NCI-H187 treated with DMSO at 0.1 percent for 48 hours (cell line): ENCODE measurements at regions not wholly inside any gene's neighbourhood (a gene's known extent, or its start where the extent isn't known, plus 50 kb on each side); places are given as distances from the start of the nearest gene placed in this dataset.
"Not testable (repeated sequence)": the region's sequence is repeated elsewhere in the genome, so short reads cannot be mapped to it uniquely, and the experiment has no call there.

Source experiments
- DNase-seq: peaks from one replicate; lab custom pipeline; 2025; lab: John Stamatoyannopoulos, UW

DNA sequence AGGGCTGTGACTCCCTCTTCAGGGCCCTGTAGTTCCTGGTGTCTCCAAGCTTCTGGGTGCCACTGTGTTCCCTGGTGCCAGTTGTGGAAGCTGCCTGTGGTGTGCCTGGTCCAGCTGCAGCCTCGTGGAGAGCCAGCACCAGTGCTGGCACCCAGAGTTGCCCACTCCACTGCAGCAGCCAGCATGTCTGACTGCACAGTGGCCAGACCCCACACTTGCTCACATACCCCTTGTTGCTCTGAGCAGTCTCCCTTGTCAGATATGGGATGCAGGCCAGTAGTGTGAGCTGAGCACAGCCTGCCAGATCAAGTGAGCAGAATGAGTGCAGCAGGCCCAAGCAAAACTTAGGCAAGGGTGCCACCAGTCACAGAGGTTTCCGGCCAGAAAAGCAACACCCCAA is 108.6 kb downstream of the ZMAT1 start:
- no peak for DNase-seq

DNA sequence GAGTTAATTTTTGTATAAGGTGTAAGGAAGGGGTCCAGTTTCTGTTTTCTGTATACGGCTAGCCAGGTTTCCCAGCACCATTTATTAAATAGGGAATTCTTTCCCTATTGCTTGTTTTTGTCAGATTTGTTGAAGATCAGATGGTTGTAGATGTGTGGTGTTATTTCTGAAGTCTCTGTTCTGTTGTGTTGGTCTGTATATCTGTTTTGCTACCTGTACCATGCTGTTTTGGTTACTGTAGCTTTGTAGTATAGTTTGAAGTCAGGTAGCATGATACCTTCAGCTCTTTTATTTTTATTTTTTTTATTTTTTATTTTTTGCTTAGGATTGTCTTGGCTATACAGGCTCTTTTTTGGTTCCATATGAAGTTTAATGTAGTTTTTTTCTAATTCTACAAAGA is 114.1 kb downstream of the ZMAT1 start:
- DNase-seq = not testable (repeated sequence)

DNA sequence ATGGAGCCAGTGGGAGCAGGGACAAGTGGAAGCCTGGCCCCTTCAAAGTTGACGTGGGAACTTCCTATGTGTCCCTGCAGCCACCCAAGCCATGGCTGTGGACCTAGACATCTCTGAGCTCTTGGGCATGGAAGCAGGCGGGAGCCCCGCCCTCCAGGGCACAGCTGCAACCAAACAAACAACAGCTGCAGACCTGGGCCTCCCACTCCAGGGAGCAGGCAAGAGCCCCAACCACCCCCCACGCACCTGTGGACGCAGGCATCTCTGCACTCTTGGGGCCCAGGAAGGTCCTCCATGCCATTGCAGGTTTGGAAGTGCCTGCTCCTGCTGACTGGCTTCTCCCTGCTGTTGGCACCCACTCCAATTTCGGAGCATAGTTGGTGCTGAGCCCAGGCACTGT is 118.6 kb downstream of the ZMAT1 start:
- DNase-seq = no peak

DNA sequence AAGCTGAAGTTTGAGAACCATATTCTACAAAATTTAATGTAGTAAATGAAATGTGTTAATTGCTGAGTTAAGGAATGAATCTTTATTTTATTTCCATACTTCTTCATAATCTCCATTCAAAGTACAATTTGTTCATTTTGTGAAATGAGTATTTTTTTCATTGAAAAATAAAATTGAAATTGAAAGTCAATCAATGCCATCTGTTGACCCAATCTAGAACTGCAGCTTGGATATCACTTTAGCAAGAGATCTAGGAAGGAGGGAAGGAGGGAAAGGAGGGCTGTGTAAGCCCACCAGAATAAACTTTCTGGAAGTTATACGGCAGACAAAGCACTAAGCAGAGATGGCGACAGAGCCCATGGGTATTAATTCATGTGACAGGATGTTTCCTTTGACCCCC is 128.4 kb downstream of the ZMAT1 start:
- no peak for DNase-seq

DNA sequence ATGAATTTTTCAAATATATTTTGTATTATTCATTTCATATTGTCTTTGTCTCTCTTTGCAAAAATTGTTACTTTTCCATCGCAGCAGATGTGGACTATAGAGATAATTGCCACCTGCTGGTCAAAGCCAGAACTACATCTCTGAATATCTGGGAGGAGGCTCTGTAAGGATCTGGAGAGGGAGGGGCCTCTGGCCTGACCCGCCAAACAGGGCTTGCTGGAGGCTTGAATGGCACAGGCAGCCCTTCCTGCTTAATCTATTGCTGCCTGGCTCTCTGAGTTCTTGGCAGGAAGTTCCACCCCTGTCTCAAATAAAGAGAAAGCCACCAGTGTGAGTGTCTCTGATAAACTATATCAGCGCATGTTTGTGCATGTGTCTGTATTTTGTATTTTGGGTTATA is 132.4 kb downstream of the ZMAT1 start:
- peak; percentile 63 for DNase-seq

DNA sequence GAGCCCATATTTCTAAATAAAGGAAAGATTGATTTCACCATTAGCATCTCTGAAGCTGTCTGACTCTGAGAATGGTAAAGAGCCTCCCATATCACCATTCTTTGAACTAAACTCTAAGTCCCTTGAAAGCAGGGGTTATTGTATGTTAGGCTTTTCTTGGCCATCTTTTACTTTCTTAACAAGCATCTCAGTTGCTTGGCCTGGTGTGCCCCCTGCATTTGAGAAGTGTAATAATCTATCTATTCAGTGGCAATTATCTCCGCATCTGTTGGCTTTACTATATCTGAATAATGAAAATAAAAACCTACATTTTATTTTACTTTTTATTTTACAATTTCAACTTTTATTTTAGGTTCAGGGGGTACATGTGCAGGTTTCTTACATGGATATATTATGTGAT is 128.3 kb upstream of the ARMCX2 start:
- DNase-seq = no peak

DNA sequence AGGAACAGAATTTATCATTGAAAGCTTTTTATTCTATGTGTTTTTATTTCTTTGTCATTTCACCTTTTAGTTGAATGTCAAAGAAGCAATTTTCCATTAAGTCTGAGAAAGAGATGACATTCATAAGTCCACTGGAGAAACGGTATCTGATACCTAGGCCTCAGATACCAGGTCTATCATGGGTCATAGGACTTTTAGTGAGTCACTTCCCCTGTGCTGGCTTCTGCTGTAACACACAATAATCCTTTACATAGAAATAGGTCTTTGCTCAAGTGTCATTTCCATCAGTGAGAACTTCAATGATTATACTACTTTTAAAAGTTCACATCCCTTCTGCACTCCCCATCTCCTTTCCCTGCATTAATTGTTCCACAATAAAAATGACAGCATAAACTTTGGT is 125.5 kb upstream of the ARMCX2 start:
- no peak for DNase-seq

DNA sequence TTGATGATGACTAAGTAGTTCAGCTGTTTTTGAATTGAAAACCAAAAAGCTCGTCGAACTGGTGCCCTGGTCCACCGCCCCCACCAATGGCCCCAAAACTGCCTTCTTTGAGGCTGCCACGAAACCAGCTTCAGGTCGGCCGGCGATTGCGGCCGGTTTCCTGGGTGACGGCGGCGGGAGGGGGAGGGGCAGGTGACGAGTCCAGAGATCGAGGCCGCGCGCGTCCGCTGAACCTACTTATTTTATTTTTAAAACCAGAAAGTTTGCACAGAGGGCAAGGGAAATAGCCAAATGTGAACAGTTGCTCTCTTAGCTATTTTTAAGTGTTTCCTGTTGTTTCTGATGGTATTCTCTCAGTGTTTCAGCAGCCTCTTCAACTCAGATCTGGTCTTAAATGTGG is 120.8 kb upstream of the ARMCX2 start:
- not testable (repeated sequence) for DNase-seq

DNA sequence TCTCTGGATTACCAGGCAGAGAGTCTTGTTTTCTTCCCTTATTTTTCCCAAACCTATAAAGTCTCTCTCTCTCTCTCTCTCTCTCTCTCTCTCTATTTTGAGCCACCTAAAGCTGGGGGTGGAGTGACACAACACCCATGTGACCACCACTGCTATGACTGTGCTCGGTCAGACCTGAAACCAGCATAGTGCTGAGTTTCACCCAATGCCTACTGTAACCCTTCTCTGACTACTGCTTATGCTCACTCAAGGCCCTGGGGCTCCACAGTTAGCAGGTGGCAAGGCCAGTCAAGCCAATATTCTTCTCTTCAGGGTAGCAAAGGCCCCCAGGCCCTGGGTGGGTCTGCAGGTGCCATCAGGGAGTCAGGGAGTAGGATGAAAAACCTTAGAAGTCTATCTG is 114.7 kb upstream of the ARMCX2 start:
- no peak for DNase-seq

DNA sequence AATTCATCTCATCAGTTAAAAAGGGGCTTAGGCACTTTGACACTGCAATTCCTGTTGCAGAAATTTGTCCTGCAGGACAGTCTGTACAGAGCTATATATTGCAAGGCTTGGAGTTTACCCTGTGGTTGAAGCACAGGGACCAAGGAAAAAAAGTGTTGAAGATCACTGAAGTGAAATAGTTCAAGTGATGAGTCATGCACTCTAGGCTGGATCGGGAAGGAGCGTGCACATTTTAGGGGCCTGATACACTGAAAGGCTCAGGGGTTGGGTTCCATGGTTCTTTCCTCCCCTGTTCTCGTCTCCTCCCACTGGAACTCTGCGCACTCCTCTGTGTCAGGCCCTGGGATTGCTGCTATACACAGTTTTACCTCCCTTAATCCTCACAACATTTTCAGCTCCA is 104.9 kb upstream of the ARMCX2 start:
- no peak for DNase-seq

DNA sequence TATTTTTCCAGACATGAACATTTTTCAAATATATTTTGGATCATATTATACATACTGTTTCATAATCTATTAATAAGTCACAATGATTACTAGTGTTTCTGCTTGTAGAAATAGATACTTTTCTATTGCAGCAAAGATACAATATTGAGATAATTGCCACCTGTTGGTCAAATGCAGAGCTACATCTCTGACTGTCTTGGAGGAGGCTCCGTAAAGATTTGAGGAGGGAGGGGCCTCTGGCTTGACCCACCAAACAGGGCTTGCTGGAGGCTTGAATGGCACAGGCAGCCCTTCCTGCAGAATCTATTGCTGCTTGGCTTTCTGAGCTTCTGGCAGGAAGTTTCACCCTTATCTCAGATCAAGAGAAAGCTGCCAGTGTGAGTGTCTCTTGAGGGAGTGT is 99.3 kb upstream of the ARMCX2 start:
- no peak for DNase-seq

DNA sequence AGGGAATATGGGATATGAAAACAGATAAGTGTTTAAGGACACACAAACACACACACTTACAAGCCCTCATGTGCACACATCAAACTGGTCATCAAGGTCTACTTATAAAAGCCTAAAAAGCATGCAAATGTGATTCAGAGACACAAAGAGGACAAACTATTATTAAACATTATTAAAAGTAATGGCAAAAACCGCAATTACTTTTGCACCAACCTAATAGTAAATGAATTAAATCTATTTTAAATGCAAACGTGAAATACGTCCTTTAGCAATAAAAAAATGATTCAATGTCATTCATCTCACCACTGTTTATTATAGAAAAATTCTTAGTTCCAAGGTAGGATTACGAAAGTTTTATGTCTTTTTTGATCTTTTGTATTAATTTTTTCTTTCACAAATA is 91.1 kb upstream of the ARMCX2 start:
- DNase-seq = no peak

DNA sequence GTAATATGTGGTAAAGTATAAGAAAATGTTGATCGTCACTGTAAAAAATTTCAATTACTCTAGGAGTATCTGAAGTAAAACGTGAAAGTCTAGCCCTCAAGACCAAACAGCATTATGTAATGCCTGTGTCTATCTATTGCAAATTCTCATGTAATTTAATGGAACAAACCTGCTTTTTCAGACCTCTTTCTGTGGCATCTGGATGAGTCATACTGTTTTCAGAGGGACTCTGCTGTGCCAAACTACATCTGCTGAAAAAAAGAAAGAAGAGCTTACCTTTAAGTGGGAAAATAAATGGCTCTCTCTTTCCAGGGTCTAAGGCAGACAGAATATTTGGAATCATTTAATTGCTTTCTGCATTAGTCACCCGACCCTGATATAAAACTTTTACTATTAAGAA is 89.8 kb upstream of the ARMCX2 start:
- DNase-seq = no peak

DNA sequence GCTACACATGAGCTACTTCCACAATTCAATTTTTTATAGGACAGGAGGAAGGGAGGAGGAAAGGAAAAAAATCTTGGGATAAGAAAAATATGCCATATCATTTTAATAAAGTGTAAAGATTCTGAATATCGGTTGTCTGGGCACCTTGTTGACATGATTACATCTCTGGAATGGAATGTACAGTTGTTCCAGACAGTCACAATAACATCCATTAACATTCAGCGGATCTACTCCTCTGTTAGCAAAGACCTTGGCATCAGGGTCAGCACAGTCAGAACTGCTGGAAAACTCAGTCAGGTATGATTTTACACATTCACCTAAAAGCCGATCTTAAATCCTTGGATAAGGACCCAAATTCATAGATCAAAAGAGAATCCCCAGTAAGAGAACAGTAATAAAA is 85.4 kb upstream of the ARMCX2 start:
- DNase-seq = no peak

DNA sequence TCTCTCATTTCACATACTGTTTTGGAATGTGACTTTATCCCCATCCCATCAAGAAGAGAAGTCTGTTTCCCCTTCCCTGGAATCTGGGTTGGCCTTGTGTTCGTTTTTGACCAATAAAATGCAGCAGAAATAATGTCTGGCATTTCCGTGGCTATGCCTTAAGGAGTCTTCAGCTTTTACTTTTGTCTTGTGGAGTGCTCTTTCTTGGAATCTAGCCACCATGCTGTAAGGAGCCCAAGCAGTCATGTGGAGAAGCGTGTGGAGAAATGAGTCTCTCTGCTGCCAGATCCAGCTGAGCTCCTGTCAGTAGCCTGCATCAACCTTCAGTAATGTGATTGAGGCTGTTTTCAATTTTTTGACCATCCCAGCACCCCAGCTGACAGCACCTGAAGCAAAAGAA is 84.4 kb upstream of the ARMCX2 start:
- no peak for DNase-seq

DNA sequence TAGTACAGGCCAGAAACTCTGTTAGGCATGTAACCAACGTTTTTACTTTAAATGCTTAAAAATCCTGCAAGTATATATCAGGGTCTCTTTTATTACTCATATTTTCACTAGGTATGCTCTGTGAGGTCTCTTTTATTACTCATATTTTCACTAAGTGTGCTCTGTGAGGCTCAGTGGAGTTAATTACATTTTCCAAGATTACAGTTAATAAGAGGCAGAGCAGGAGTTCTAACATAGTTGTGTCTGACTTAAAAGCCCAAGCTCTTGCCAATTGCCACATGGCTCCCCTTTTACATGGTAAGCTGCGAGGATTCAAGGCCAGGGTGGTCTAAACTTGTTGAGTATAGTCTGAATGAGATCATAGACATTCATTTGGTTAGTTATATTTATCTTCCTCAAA is 81.0 kb upstream of the ARMCX2 start:
- no peak for DNase-seq

DNA sequence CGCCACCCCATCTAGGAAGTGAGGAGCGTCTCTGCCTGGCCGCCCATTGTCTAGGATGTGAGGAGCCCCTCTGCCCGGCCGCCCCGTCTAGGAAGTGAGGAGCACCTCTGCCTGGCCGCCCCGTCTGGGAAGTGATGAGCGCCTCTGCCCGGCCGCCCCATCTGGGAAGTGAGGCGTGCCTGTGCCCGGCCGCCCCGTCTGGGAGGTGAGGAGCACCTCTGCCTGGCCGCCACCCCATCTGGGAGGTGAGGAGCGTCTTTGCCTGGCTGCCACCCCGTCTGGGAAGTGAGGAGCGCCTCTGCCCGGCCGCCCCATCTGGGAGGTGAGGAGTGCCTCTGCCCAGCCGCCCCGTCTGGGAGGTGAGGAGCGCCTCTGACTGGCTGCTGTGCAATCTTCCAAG is 79.2 kb upstream of the ARMCX2 start:
- not testable (repeated sequence) for DNase-seq

DNA sequence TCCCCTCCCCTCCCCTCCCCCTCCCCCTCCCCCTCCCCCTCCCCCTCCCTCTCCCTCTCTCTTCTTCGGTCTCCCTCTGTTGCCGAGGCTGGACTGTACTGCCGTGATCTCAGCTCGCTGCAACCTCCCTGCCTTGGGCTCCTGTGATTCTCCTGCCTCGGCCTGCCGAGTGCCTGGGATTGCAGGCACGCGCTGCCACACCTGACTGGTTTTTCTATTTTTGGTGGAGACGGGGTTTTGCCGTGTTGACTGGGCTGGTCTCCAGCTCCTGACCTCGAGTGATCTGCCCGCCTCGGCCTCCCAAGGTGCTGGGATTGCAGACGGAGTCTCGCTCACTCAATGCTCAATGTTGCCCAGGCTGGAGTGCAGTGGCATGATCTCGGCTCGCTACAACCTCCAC is 78.8 kb upstream of the ARMCX2 start:
- DNase-seq = not testable (repeated sequence)

DNA sequence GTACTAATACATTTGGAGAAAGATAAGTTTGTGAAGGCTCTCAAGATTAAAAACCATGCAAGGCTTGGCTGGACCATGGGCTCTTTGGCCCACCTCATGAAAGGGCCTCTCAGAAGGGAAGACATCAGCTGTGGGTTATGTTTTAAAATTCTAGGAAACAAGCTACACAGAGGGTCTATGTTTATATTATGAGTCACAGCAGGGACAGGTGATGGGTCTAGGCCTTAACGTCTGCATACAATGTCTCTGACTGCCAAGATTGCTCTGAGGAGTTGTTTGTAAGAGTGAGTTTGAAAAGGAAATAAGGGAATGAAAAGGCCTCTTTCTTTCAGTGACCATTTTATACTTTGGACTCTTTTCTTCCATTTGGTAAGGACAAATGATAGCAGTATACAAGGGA is 77.0 kb upstream of the ARMCX2 start:
- no peak for DNase-seq

DNA sequence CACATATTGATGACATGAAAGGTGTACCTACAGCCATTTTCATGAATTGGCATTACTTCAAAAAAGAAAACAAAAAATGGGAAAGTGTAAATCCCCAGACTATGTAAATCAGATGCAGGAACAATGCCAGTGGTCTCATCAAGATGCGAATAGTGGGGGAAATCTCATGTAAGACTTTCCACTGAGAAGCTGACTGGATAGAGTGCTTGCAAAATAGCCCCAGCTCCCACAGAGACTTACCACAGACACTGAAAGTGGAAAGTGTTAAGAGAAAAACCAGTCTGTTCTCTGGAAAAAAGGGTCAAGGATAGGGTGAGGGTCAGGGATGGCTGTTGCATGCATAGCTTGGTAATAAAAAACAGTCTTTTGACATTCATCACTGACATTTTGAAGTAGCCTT is 73.2 kb upstream of the ARMCX2 start:
- no peak for DNase-seq

DNA sequence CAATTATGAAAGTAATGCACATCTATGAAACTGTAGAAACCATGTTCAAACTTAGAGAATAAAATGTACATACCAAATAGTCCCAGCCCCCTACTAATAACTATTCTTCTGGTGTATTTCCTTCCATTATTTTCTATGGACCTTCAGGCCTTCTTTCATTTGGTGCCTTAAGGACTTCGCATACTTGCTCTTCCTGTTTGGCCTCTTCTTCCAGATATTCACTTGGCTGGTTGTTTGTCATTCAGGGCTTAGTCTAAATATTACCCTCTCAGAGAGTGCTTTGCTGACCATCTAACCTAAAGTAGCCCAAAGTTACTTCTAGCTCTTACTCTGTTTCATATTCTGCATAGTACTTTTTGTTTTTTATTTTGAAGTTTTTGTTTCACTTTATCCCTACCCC is 70.3 kb upstream of the ARMCX2 start:
- no peak for DNase-seq
